Sciatic nerve (tissue), 2 donors: ENCODE measurements at regions not wholly inside any gene's neighbourhood (a gene's known extent, or its start where the extent isn't known, plus 50 kb on each side); places are given as distances from the start of the nearest gene placed in this dataset.

ENCODE experiments used
- ATAC-seq: fragments of 200-7000 bp; cut with Tn5 transposase; one replicate; pipeline ENCODE4 v1.9.1; 2020; ENCODE audit warnings: mild to moderate bottlenecking, moderate library complexity
- DNase-seq: peaks from one replicate; pipeline ENCODE4 v3.0.0-alpha.2; 2020; ENCODE audit warnings: low spot score
- intact Hi-C: fragments of 100-400 bp; cut with DNase I; formaldehyde crosslinking; loops from one replicate; pipeline ENCODE4 v1.14.2; 2022
- donor health status: DM: no; HTN: no; CAD: no.
- donor health status: DM: no; HTN: no; CAD: no.

- intact Hi-C loops = loop anchor here (5.0 kb wide), 1 partner anchor 339 kb away; no protein-coding TSS in a partner anchor
- DNase-seq (no peak), ATAC-seq (no peak)
These were observed 62.8 kb upstream of the PPP1R26 start for GRCh38 chr9:135416664-135417290.

GRCh38 chr9:135418161-135418560 is 61.4 kb upstream of the PPP1R26 start:
- intact Hi-C loops = loop anchor here (5.0 kb wide), 1 partner anchor 341 kb away; no protein-coding TSS in a partner anchor
- ATAC-seq (no peak), DNase-seq (no peak)

DNA sequence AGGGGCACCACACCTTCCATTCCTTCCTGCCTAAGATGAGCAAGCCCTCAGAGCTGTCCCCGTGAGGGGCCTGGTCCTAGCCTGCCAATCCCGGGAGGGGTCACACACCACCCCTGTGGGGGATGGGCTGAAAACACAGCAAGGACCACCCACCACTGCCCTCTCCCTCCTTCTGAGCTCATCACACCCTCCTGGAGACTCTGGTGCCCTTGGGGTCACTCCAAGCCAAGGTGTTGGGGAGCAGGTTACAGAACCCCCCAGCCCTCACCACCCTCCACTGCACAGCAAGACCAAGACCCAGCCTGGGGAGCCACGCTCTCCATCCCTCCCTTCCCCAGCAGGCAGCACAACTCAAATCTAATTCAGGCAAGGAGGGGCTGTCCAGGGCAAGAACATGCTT is 60.5 kb upstream of the PPP1R26 start:
- DNase-seq (no peak), ATAC-seq (no peak)
- intact Hi-C loops = loop anchor here (5.0 kb wide), 1 partner anchor 342 kb away; no protein-coding TSS in a partner anchor

DNA sequence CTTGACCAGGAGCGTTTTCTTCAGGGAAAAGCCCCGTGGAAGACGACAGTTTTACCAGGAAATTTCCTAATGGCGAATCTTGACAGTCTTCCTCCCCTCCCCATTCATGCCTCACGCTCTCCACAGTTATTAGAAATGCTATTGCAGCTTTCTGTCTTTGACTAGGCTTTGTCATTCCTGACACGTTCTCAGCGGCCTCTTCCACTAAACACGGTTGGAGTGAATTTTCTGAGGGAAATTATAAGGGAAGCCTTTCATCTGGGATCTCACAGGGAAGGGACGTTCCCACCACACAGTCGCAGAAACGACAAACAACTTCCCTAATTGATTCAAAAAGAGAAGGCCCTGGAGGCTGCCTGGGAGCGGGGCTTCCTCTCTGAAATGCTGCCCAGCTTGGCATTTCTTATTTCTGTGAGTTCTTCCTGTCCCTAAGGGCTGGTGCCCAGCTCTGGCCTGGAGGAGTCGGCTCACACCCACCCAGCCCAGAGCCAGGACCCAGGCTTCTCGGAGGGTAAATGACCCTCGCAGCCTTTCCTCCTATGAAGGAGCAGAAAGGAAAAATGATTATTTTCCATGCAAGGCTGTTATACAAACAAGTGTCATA is 57.1 kb upstream of the PPP1R26 start:
- no peak for ATAC-seq
- DNase-seq = no peak
- intact Hi-C loops = no loop called here

DNA sequence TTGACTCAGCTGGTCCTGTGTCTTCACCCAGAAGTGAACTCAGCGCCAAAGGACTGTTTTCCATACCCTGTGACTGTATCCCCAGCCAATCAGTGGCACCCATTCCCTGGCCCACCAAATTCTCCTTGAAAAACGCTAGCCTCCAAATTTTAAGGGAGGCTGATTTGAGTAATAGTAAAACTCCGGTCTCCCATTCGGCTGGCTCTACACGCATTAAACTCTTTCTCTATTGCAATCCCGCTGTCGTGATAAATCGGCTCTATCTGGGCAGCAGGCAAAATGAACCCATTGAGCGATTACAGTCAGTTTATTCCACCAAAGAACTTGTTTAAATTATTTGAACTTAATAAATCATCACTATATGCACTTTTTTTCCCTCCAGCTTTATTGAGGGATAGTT is 55.9 kb upstream of the PPP1R26 start:
- DNase-seq = no peak
- intact Hi-C loops = no loop called here
- no peak for ATAC-seq
